ENCODE measurements at regions not wholly inside any gene's neighbourhood (a gene's known extent, or its start where the extent isn't known, plus 50 kb on each side); places are given as distances from the start of the nearest gene placed in this dataset.

- TF ChIP-seq, protein P1, sequence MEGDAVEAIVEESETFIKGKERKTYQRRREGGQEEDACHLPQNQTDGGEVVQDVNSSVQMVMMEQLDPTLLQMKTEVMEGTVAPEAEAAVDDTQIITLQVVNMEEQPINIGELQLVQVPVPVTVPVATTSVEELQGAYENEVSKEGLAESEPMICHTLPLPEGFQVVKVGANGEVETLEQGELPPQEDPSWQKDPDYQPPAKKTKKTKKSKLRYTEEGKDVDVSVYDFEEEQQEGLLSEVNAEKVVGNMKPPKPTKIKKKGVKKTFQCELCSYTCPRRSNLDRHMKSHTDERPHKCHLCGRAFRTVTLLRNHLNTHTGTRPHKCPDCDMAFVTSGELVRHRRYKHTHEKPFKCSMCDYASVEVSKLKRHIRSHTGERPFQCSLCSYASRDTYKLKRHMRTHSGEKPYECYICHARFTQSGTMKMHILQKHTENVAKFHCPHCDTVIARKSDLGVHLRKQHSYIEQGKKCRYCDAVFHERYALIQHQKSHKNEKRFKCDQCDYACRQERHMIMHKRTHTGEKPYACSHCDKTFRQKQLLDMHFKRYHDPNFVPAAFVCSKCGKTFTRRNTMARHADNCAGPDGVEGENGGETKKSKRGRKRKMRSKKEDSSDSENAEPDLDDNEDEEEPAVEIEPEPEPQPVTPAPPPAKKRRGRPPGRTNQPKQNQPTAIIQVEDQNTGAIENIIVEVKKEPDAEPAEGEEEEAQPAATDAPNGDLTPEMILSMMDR (IDR thresholded peaks at IDR 0.05; ENCODE audit: insufficient read depth, low read depth, low read length): no peak
- no peak for TF ChIP-seq EZH2 (IDR thresholded peaks at IDR 0.05; ENCODE audit: insufficient read depth, low read length)
Observed at GRCh38 chr9:86856259-86856658, 91.0 kb downstream of the GAS1 start.

Data from astrocyte (in vitro differentiated cells and primary cell).